ENCODE measurements at regions not wholly inside any gene's neighbourhood (a gene's known extent, or its start where the extent isn't known, plus 50 kb on each side); places are given as distances from the start of the nearest gene placed in this dataset.

GRCh38 chr3:78023257-78023656, 983.4 kb downstream of the ROBO2 start:
- no peak overlapping the region for H3K4me3 Mint-ChIP-seq
- H3K4me1 Mint-ChIP-seq (ENCODE audit: low read depth), result no peaks in the 10 kb centered on the region
- CTCF ChIA-PET, result no interaction called here
- no peaks in the 10 kb centered on the region for H3K27me3 Mint-ChIP-seq (ENCODE audit: low read depth)
- ATAC-seq (no peak), DNase-seq (no peak)
- no peak overlapping the region for H3K27ac Mint-ChIP-seq
- POLR2A ChIA-PET, result no interaction called here
- no peaks in the 10 kb centered on the region for H3K36me3 Mint-ChIP-seq (ENCODE audit: low read depth)
- peaks cover 13% of the 10 kb centered on the region for H3K9me3 Mint-ChIP-seq (ENCODE audit: insufficient read depth)

DNA sequence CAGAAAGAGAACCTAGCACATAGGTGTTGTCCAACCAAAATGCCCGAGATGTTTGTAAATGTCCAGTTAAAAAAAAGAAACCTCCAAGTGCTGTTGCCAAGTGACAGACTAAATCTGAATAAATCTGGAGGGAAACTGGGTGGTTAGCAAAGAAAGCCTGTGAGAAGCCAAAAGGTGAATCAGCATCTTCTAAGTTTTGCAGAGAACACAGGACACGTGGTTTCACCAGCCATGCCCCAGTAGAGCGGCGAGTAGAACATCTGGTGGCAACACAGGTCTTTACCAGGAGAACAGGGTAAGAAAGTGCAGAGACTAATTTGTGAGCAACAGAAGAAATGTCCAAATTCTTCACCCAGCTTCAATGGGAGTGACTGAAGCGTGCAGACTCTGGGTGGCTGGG, 986.0 kb downstream of the ROBO2 start:
- Mint-ChIP-seq H3K27me3 (ENCODE audit: low read depth) (no peaks in the 10 kb centered on the region), H3K4me1 (ENCODE audit: low read depth) (no peaks in the 10 kb centered on the region), H3K4me3 (no peak overlapping the region), H3K9me3 (ENCODE audit: insufficient read depth) (peaks cover 31% of the 10 kb centered on the region), H3K27ac (no peak overlapping the region), H3K36me3 (ENCODE audit: low read depth) (no peaks in the 10 kb centered on the region)
- CTCF ChIA-PET, result no interaction called here
- POLR2A ChIA-PET, result no interaction called here
- no peak for DNase-seq
- ATAC-seq, result no peak

GRCh38 chr3:78026318-78026828, 986.5 kb downstream of the ROBO2 start:
- ChIA-PET POLR2A (no interaction called here), CTCF (no interaction called here)

DNA sequence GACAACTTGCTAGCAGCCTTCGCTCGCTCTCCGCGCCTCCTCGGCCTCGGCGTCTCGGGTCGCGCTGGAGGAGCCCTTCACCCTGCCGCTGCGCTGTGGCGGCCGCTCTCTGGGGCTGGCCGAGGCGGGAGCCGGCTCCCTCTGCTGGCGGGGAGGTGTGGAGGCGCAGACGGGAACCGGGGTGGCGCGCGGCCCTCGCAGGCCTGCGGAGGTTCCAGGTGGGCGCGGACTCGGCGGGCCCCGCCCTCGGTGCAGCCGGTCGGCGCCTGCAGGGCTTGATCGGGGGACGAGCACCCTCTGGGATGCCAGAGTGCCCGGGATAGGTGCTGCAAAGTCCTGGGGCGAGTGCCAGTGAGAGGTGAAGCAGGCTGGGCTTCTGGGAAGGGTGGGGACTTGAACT, 989.9 kb downstream of the ROBO2 start:
- CTCF ChIA-PET, result no interaction called here
- POLR2A ChIA-PET, result no interaction called here
- DNase-seq, result no peak
- Mint-ChIP-seq H3K27ac (no peak overlapping the region), H3K4me3 (no peak overlapping the region), H3K27me3 (ENCODE audit: low read depth) (no peaks in the 10 kb centered on the region), H3K36me3 (ENCODE audit: low read depth) (no peaks in the 10 kb centered on the region), H3K9me3 (ENCODE audit: insufficient read depth) (peaks cover 21% of the 10 kb centered on the region), H3K4me1 (ENCODE audit: low read depth) (no peaks in the 10 kb centered on the region)
- ATAC-seq, result no peak

More at GRCh38 chr3:78026318-78026828, 986.5 kb downstream of the ROBO2 start:
- Mint-ChIP-seq H3K36me3 (ENCODE audit: low read depth) (no peaks in the 10 kb centered on the region), H3K27ac (no peak overlapping the region), H3K4me3 (no peak overlapping the region), H3K27me3 (ENCODE audit: low read depth) (no peaks in the 10 kb centered on the region), H3K4me1 (ENCODE audit: low read depth) (no peaks in the 10 kb centered on the region), H3K9me3 (ENCODE audit: insufficient read depth) (peaks cover 31% of the 10 kb centered on the region)
- DNase-seq, result no peak
- ATAC-seq, result no peak

DNA sequence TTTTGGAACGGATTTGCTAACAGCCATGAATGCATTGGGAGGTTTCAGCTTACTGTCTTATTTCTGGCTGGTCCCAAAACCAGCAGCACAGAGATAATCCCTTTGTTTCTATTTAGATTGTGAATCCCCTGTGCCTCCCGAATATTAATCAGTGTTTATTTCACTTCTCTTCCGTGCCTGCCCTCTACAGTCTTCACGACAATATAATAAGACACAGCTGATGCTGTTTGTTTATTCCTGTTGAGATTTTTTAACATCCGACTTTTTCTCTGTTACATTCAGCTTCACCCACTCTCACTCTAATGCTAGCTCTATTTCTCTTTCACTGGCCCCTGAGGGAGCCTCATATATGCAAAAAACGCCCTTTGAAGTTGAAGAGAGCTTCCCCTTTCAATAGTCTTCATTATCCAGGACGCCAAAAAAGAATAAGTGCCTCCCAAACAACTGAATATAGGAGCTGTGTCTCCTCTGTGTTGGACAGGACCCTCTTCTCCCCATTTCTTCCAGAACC, 995.3 kb downstream of the ROBO2 start:
- Mint-ChIP-seq H3K36me3 (ENCODE audit: low read depth) (no peaks in the 10 kb centered on the region), H3K27ac (no peak overlapping the region), H3K27me3 (ENCODE audit: low read depth) (no peaks in the 10 kb centered on the region), H3K4me3 (no peak overlapping the region), H3K9me3 (ENCODE audit: insufficient read depth) (peaks cover 5% of the 10 kb centered on the region), H3K4me1 (ENCODE audit: low read depth) (no peaks in the 10 kb centered on the region)
- ATAC-seq (no peak), DNase-seq (no peak)
- CTCF ChIA-PET, result no interaction called here
- POLR2A ChIA-PET, result no interaction called here

GRCh38 chr3:78041486-78041885, 1001.6 kb downstream of the ROBO2 start:
- H3K27me3 Mint-ChIP-seq (ENCODE audit: low read depth), result no peaks in the 10 kb centered on the region
- H3K27ac Mint-ChIP-seq, result no peak overlapping the region
- no peak for DNase-seq
- no peak overlapping the region for H3K4me3 Mint-ChIP-seq
- CTCF ChIA-PET, result no interaction called here
- ATAC-seq, result no peak
- H3K4me1 Mint-ChIP-seq (ENCODE audit: low read depth), result no peaks in the 10 kb centered on the region
- peaks cover 7% of the 10 kb centered on the region for H3K9me3 Mint-ChIP-seq (ENCODE audit: insufficient read depth)
- POLR2A ChIA-PET, result no interaction called here
- no peaks in the 10 kb centered on the region for H3K36me3 Mint-ChIP-seq (ENCODE audit: low read depth)

- no peak for ATAC-seq
- H3K27ac Mint-ChIP-seq, result no peak overlapping the region
- H3K36me3 Mint-ChIP-seq (ENCODE audit: low read depth), result no peaks in the 10 kb centered on the region
- no peaks in the 10 kb centered on the region for H3K27me3 Mint-ChIP-seq (ENCODE audit: low read depth)
- H3K4me1 Mint-ChIP-seq (ENCODE audit: low read depth), result no peaks in the 10 kb centered on the region
- ChIA-PET CTCF (no interaction called here), POLR2A (no interaction called here)
- H3K4me3 Mint-ChIP-seq, result no peak overlapping the region
- H3K9me3 Mint-ChIP-seq (ENCODE audit: insufficient read depth), result peaks cover 7% of the 10 kb centered on the region
- DNase-seq, result no peak
Observed at GRCh38 chr3:78046566-78046965, 1006.7 kb downstream of the ROBO2 start.

GRCh38 chr3:78048698-78049097, 1008.8 kb downstream of the ROBO2 start:
- Mint-ChIP-seq H3K9me3 (ENCODE audit: insufficient read depth) (peaks cover 7% of the 10 kb centered on the region), H3K4me1 (ENCODE audit: low read depth) (no peaks in the 10 kb centered on the region), H3K4me3 (peak overlapping the region; percentile 39), H3K27ac (no peak overlapping the region), H3K27me3 (ENCODE audit: low read depth) (no peaks in the 10 kb centered on the region), H3K36me3 (ENCODE audit: low read depth) (no peaks in the 10 kb centered on the region)
- DNase-seq (no peak), ATAC-seq (no peak)
- ChIA-PET POLR2A (no interaction called here), CTCF (no interaction called here)

DNA sequence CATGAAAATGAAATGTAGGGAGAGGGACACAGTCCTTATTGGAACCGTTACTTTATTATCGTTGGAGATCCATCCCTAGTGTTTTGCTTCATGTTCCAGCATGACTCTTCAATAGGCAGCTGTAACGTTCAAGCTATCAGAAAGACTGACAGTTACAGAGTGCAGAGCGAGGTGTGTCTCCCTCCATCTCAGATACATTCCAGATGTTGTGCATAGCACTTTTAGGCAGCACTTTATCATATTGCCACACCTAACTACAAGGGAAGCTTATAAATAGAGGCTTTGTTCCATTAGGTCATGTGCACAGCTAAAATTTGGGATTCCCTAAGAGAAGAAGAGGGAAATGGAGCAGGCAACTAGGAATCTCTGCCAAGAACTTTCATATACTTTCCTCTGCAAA, 1009.6 kb downstream of the ROBO2 start:
- POLR2A ChIA-PET, result no interaction called here
- Mint-ChIP-seq H3K27me3 (ENCODE audit: low read depth) (no peaks in the 10 kb centered on the region), H3K4me1 (ENCODE audit: low read depth) (no peaks in the 10 kb centered on the region), H3K4me3 (no peak overlapping the region), H3K36me3 (ENCODE audit: low read depth) (no peaks in the 10 kb centered on the region), H3K9me3 (ENCODE audit: insufficient read depth) (peaks cover 8% of the 10 kb centered on the region), H3K27ac (no peak overlapping the region)
- no peak for ATAC-seq
- DNase-seq, result no peak
- CTCF ChIA-PET, result no interaction called here

- Mint-ChIP-seq H3K9me3 (ENCODE audit: insufficient read depth) (peaks cover 7% of the 10 kb centered on the region), H3K36me3 (ENCODE audit: low read depth) (no peaks in the 10 kb centered on the region), H3K4me3 (no peak overlapping the region), H3K27me3 (ENCODE audit: low read depth) (no peaks in the 10 kb centered on the region), H3K27ac (no peak overlapping the region), H3K4me1 (ENCODE audit: low read depth) (no peaks in the 10 kb centered on the region)
- ATAC-seq, result no peak
- ChIA-PET CTCF (no interaction called here), POLR2A (no interaction called here)
- DNase-seq, result no peak
Observed at GRCh38 chr3:78050276-78051065, 1010.6 kb downstream of the ROBO2 start.

DNA sequence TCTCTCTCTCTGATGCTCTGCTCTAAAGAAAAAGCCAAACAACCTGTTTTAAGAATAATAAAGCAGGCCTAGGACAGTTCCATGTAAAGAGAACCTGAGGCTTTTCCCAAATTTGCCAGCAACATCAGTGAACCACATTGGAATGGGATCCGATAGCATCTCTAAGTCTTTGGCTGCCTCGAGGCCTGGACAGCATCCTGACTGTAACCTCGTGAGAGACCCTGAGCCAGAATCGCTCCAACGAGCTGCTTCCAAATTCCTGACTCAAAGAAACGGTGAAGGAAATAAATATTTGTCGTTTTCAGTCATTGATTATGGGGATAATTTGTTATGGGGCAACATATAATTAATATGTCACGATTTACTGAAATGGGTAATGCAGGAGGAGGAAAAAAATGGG, 1012.8 kb downstream of the ROBO2 start:
- no peak overlapping the region for H3K27ac Mint-ChIP-seq
- POLR2A ChIA-PET, result no interaction called here
- no peaks in the 10 kb centered on the region for H3K36me3 Mint-ChIP-seq (ENCODE audit: low read depth)
- CTCF ChIA-PET, result no interaction called here
- H3K9me3 Mint-ChIP-seq (ENCODE audit: insufficient read depth), result peaks cover 7% of the 10 kb centered on the region
- ATAC-seq (no peak), DNase-seq (no peak)
- H3K4me1 Mint-ChIP-seq (ENCODE audit: low read depth), result no peaks in the 10 kb centered on the region
- no peak overlapping the region for H3K4me3 Mint-ChIP-seq
- H3K27me3 Mint-ChIP-seq (ENCODE audit: low read depth), result no peaks in the 10 kb centered on the region

DNA sequence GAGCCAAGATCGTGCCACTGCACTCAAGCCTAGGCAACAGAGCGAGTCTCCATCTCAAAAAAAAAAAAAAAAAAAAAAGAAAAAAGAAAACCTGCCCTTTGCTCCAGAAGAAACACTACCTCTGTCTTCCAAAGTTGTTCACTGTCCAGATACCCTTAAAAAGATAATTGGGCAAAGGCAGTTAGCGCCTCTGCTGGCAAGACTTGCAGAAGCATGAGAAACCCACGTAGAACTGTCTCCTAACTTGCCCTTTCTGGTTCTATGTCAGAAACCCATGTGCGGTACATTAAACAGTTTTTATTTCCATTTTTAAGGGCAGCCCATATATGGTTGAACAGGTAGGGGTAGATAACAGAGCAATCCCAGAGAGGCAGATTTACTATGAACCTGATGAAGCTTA, 1026.4 kb downstream of the ROBO2 start:
- H3K9me3 Mint-ChIP-seq (ENCODE audit: insufficient read depth), result peaks cover 12% of the 10 kb centered on the region
- H3K36me3 Mint-ChIP-seq (ENCODE audit: low read depth), result no peaks in the 10 kb centered on the region
- no peaks in the 10 kb centered on the region for H3K4me1 Mint-ChIP-seq (ENCODE audit: low read depth)
- H3K27ac Mint-ChIP-seq, result no peak overlapping the region
- CTCF ChIA-PET, result no interaction called here
- no peaks in the 10 kb centered on the region for H3K27me3 Mint-ChIP-seq (ENCODE audit: low read depth)
- POLR2A ChIA-PET, result no interaction called here
- H3K4me3 Mint-ChIP-seq, result no peak overlapping the region
- DNase-seq (no peak), ATAC-seq (no peak)

- H3K4me3 Mint-ChIP-seq, result no peak overlapping the region
- CTCF ChIA-PET, result no interaction called here
- ATAC-seq (no peak), DNase-seq (no peak)
- H3K36me3 Mint-ChIP-seq (ENCODE audit: low read depth), result no peaks in the 10 kb centered on the region
- H3K9me3 Mint-ChIP-seq (ENCODE audit: insufficient read depth), result peaks cover 4% of the 10 kb centered on the region
- H3K4me1 Mint-ChIP-seq (ENCODE audit: low read depth), result no peaks in the 10 kb centered on the region
- H3K27ac Mint-ChIP-seq, result no peak overlapping the region
- POLR2A ChIA-PET, result no interaction called here
- H3K27me3 Mint-ChIP-seq (ENCODE audit: low read depth), result no peaks in the 10 kb centered on the region
Observed at GRCh38 chr3:78070188-78070587, 1030.3 kb downstream of the ROBO2 start.

Data from activated CD8-positive, alpha-beta T cell treated with anti-CD3 and anti-CD28 coated beads, Interleukin-2, amount 10 ng/mL, durations not matched to agents 7 days and 5 days (primary cell).